ENCODE measurements at regions not wholly inside any gene's neighbourhood (a gene's known extent, or its start where the extent isn't known, plus 50 kb on each side); places are given as distances from the start of the nearest gene placed in this dataset.

GRCh38 chr7:113374955-113375354 lies 256.6 kb upstream of the SMIM30 start:
- TF ChIP-seq GABPA (IDR thresholded peaks at IDR 0.05 in 1 of 2, conservative IDR thresholded peaks at IDR 0.05 in 1 of 2) (no peak), YY1 (IDR thresholded peaks at IDR 0.05) (no peak), SP1 (IDR thresholded peaks at IDR 0.05) (no peak), NR2F2 (IDR thresholded peaks at IDR 0.05) (no peak), HNF4G (IDR thresholded peaks at IDR 0.05) (no peak), FOXA1 (IDR thresholded peaks at IDR 0.05) (no peak), RAD21 (IDR thresholded peaks at IDR 0.05) (no peak), RXRA (IDR thresholded peaks at IDR 0.05) (no peak), CTCF (IDR thresholded peaks at IDR 0.05; ENCODE audit: low read depth, low read length, missing input control) (no peak), REST (IDR thresholded peaks at IDR 0.05) (no peak), FOXA2 (IDR thresholded peaks at IDR 0.05) (no peak)
- TF ChIP-seq, protein P1, sequence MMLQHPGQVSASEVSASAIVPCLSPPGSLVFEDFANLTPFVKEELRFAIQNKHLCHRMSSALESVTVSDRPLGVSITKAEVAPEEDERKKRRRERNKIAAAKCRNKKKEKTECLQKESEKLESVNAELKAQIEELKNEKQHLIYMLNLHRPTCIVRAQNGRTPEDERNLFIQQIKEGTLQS (IDR thresholded peaks at IDR 0.05): no peak
- TF ChIP-seq, protein P2, sequence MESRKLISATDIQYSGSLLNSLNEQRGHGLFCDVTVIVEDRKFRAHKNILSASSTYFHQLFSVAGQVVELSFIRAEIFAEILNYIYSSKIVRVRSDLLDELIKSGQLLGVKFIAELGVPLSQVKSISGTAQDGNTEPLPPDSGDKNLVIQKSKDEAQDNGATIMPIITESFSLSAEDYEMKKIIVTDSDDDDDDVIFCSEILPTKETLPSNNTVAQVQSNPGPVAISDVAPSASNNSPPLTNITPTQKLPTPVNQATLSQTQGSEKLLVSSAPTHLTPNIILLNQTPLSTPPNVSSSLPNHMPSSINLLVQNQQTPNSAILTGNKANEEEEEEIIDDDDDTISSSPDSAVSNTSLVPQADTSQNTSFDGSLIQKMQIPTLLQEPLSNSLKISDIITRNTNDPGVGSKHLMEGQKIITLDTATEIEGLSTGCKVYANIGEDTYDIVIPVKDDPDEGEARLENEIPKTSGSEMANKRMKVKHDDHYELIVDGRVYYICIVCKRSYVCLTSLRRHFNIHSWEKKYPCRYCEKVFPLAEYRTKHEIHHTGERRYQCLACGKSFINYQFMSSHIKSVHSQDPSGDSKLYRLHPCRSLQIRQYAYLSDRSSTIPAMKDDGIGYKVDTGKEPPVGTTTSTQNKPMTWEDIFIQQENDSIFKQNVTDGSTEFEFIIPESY (IDR thresholded peaks at IDR 0.05): no peak
- H3K36me3 ChIP-seq (ENCODE audit: control insufficient read depth in 4 of 4, insufficient read depth in 3 of 4, low read depth in 1 of 4, low read length in 3 of 4): no peaks in the 10 kb centered on the region
- no peaks in the 10 kb centered on the region for H3K4me1 ChIP-seq (ENCODE audit: control insufficient read depth in 4 of 4, insufficient read depth in 4 of 4, low read length in 3 of 4)
- H3K27me3 ChIP-seq (ENCODE audit: control insufficient read depth in 4 of 4, insufficient read depth in 4 of 4, low read length in 3 of 4): peaks cover 0 to 4% (median 0%) of the 10 kb centered on the region in 4 donors
- WGBS: 47% methylated on average over 2 of the region's 2 CpGs
- H3K9me3 ChIP-seq (ENCODE audit: control insufficient read depth in 4 of 4, low read length in 3 of 4): no peaks in the 10 kb centered on the region
- no peak overlapping the region for H3K4me3 ChIP-seq (ENCODE audit: low read depth in 1 of 3, low read length in 3 of 3)
- DNase-seq (ENCODE audit: low spot score): no peak
- H3K27ac ChIP-seq (ENCODE audit: low read depth in 1 of 2, low read length in 2 of 2): no peak overlapping the region
- H3K9ac ChIP-seq (ENCODE audit: low read depth in 1 of 2, low read length in 2 of 2): no peak overlapping the region

- WGBS: 70% methylated on average over 2 of the region's 2 CpGs
- Histone ChIP-seq H3K4me1 (ENCODE audit: control insufficient read depth in 4 of 4, insufficient read depth in 4 of 4, low read length in 3 of 4) (no peaks in the 10 kb centered on the region), H3K9ac (ENCODE audit: low read depth in 1 of 2, low read length in 2 of 2) (no peak overlapping the region), H3K36me3 (ENCODE audit: control insufficient read depth in 4 of 4, insufficient read depth in 3 of 4, low read depth in 1 of 4, low read length in 3 of 4) (no peaks in the 10 kb centered on the region), H3K4me3 (ENCODE audit: low read depth in 1 of 3, low read length in 3 of 3) (no peak overlapping the region), H3K9me3 (ENCODE audit: control insufficient read depth in 4 of 4, low read length in 3 of 4) (no peaks in the 10 kb centered on the region), H3K27me3 (ENCODE audit: control insufficient read depth in 4 of 4, insufficient read depth in 4 of 4, low read length in 3 of 4) (peaks cover 0 to 4% (median 0%) of the 10 kb centered on the region in 4 donors), H3K27ac (ENCODE audit: low read depth in 1 of 2, low read length in 2 of 2) (no peak overlapping the region)
- no peak for DNase-seq (ENCODE audit: low spot score)
- TF ChIP-seq TAF1 (conservative IDR thresholded peaks at IDR 0.05) (no peak), HNF4A (conservative IDR thresholded peaks at IDR 0.05) (no peak), REST (IDR thresholded peaks at IDR 0.05) (no peak), FOXA1 (IDR thresholded peaks at IDR 0.05) (no peak), MAX (IDR thresholded peaks at IDR 0.05) (no peak), SP1 (IDR thresholded peaks at IDR 0.05) (no peak), EGR1 (IDR thresholded peaks at IDR 0.05; ENCODE audit: low read depth in 2 of 2) (no peak), NR2F2 (IDR thresholded peaks at IDR 0.05) (no peak), JUND (IDR thresholded peaks at IDR 0.05) (no peak), FOXA2 (IDR thresholded peaks at IDR 0.05) (no peak), HNF4G (IDR thresholded peaks at IDR 0.05) (no peak), GABPA (IDR thresholded peaks at IDR 0.05 in 1 of 2, conservative IDR thresholded peaks at IDR 0.05 in 1 of 2) (no peak), CTCF (IDR thresholded peaks at IDR 0.05; ENCODE audit: low read depth, low read length, missing input control) (no peak)
- TF ChIP-seq, protein P1 (IDR thresholded peaks at IDR 0.05): no peak
Observed at GRCh38 chr7:113373863-113374262, 255.5 kb upstream of the SMIM30 start.

Measured in liver (tissue), 8 donors.